ENCODE measurements at regions not wholly inside any gene's neighbourhood (a gene's known extent, or its start where the extent isn't known, plus 50 kb on each side); places are given as distances from the start of the nearest gene placed in this dataset.

DNA sequence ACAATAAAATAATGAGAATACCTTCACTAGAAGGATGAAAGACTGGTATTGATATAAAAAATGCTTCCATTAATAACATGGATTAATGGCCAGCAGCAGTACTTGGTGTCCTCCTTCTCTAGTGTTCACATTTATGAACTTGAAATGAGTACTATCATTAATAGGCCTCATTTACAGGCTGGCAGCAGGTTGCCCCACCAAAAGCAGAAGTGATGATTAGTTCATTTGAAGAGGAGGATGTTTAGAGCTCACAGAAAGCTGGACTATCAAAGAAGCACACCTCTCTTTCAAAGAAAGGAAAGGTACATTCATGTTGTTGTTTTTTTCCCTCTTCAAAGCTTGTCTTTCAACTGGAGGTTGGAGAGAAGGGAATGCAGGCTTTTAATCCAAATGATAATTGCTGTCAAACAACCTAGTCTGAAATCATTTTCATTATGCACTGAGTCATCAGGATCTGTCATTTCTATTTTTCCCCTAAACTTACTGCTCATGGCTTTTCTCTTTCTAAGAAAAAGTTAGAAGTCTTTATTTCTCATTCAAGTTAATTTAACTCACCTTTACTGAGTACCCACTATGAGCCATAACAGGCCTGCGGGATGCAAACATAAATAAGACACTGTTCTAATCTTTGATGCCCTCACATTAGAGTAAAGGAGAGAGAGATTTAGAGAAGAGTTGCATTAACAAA lies 157.9 kb upstream of the GRIP1 start:
- peaks cover 9 to 10% of the 10 kb centered on the region in 2 donors for H3K27me3 Mint-ChIP-seq
- H3K9me3 Mint-ChIP-seq = no peaks in the 10 kb centered on the region
- H3K27me3 ChIP-seq (ENCODE audit: insufficient read depth, low read length, poor library complexity, severe bottlenecking) = no peaks in the 10 kb centered on the region
- H3K36me3 ChIP-seq (ENCODE audit: insufficient read depth, low read length) = no peaks in the 10 kb centered on the region
- peaks cover 0 to 3% (median 0%) of the 10 kb centered on the region in 3 donors for H3K4me1 Mint-ChIP-seq
- H3K27ac Mint-ChIP-seq = no peak overlapping the region
- no peak overlapping the region for H3K27ac ChIP-seq (ENCODE audit: low read depth, low read length)
- ChIA-PET POLR2A (no interaction called here), CTCF (no interaction called here)
- no peak overlapping the region for H3K4me3 Mint-ChIP-seq
- no peak for DNase-seq
- no peak overlapping the region for H3K4me3 ChIP-seq (ENCODE audit: low read length)
- H3K9me3 ChIP-seq (ENCODE audit: low read length) = no peaks in the 10 kb centered on the region
- H3K36me3 Mint-ChIP-seq = peaks cover 0 to 3% (median 2%) of the 10 kb centered on the region in 3 donors
- H3K4me1 ChIP-seq (ENCODE audit: insufficient read depth, low read length) = no peaks in the 10 kb centered on the region

DNA sequence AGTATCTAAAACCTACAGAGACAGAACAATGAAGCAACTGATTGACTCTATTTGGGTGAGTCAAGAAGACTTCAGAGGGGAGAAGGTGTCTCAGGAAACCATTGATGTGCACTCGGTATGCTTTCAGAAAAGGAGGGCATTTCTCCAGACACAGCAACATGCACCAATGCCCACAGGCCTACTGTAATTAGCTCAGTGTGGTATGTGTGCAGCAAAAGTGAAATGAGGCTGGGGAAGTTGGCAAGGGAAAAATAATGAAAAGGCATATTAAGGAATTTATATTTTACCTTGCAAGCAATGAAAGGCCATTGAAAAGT lies 158.4 kb upstream of the GRIP1 start:
- Mint-ChIP-seq H3K4me1 (peaks cover 0 to 3% (median 0%) of the 10 kb centered on the region in 3 donors), H3K4me3 (no peak overlapping the region), H3K27me3 (peaks cover 6 to 9% of the 10 kb centered on the region in 2 donors), H3K36me3 (peaks cover 0 to 3% (median 2%) of the 10 kb centered on the region in 3 donors), H3K9me3 (no peaks in the 10 kb centered on the region), H3K27ac (peak overlapping the region in 1 of 8 donors; percentile 4)
- Histone ChIP-seq H3K9me3 (ENCODE audit: low read length) (no peaks in the 10 kb centered on the region), H3K4me3 (ENCODE audit: low read length) (no peak overlapping the region), H3K4me1 (ENCODE audit: insufficient read depth, low read length) (no peaks in the 10 kb centered on the region), H3K36me3 (ENCODE audit: insufficient read depth, low read length) (no peaks in the 10 kb centered on the region), H3K27ac (ENCODE audit: low read depth, low read length) (no peak overlapping the region), H3K27me3 (ENCODE audit: insufficient read depth, low read length, poor library complexity, severe bottlenecking) (no peaks in the 10 kb centered on the region)
- ChIA-PET POLR2A (no interaction called here), CTCF (no interaction called here)
- DNase-seq = no peak

DNA sequence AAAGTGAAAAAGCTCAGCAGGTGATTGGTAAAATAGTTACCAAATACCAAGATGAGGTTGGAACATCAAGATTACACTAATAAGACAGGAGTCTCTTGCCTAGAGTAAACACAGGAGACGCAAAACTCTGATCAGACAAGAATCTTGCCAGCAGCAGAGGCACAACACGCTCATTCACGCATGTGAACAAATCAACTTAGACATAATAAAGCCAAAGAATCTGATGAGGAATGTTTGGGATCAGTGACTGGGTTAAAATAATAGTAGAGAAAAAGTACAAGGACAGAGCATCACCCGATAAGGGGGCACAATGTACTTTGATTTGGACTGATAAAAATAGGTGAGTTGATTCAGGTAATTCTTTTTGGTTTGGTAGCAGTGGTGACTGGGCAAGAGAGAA lies 159.5 kb upstream of the GRIP1 start:
- no peaks in the 10 kb centered on the region for H3K27me3 ChIP-seq (ENCODE audit: insufficient read depth, low read length, poor library complexity, severe bottlenecking)
- H3K27ac ChIP-seq (ENCODE audit: low read depth, low read length) = no peak overlapping the region

DNA sequence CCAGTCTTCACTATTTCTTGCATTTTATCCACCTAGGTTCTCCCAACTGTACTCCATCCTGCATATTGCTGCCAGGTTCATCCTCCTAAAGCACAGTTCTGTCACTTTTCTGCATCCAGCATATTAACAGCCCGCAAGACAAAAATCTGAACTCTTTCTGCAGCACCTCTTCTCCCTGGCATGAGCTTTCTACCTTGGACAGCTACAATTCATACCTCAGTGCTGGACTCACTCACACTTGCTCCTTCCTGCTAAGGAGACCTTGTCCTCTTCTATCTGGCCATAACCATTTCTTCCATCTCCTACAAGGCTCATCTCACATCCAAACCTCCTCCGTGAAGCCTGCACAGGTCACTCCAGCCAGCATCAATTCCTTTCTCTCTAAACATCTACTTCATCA lies 170.1 kb upstream of the GRIP1 start:
- ChIA-PET POLR2A (no interaction called here), CTCF (interaction anchor here (1.1 to 1.2 kb wide), 2 partner anchors 9 to 10 kb away, joined by 3 to 4 read pairs; no protein-coding TSS in a partner anchor)
- DNase-seq = no peak
- Histone ChIP-seq H3K36me3 (ENCODE audit: insufficient read depth, low read length) (no peaks in the 10 kb centered on the region), H3K4me1 (ENCODE audit: insufficient read depth, low read length) (no peaks in the 10 kb centered on the region), H3K9me3 (ENCODE audit: low read length) (no peaks in the 10 kb centered on the region), H3K4me3 (ENCODE audit: low read length) (no peak overlapping the region), H3K27ac (ENCODE audit: low read depth, low read length) (no peak overlapping the region), H3K27me3 (ENCODE audit: insufficient read depth, low read length, poor library complexity, severe bottlenecking) (no peaks in the 10 kb centered on the region)
- Mint-ChIP-seq H3K27ac (no peak overlapping the region), H3K27me3 (peaks cover 0 to under 1% of the 10 kb centered on the region in 2 donors), H3K4me3 (no peak overlapping the region), H3K9me3 (no peaks in the 10 kb centered on the region), H3K4me1 (no peaks in the 10 kb centered on the region), H3K36me3 (no peaks in the 10 kb centered on the region)

More for the DNA sequence above, 159.5 kb upstream of the GRIP1 start:
- no peak for DNase-seq
- POLR2A ChIA-PET = no interaction called here
- H3K9me3 Mint-ChIP-seq = no peaks in the 10 kb centered on the region
- CTCF ChIA-PET = no interaction called here
- H3K27me3 Mint-ChIP-seq = peaks cover 9% of the 10 kb centered on the region in 2 donors
- no peaks in the 10 kb centered on the region for H3K9me3 ChIP-seq (ENCODE audit: low read length)
- H3K36me3 ChIP-seq (ENCODE audit: insufficient read depth, low read length) = no peaks in the 10 kb centered on the region
- no peak overlapping the region for H3K4me3 Mint-ChIP-seq
- H3K36me3 Mint-ChIP-seq = peaks cover 0 to 3% (median 1%) of the 10 kb centered on the region in 3 donors
- H3K4me3 ChIP-seq (ENCODE audit: low read length) = no peak overlapping the region
- no peaks in the 10 kb centered on the region for H3K4me1 ChIP-seq (ENCODE audit: insufficient read depth, low read length)
- H3K4me1 Mint-ChIP-seq = no peaks in the 10 kb centered on the region
- H3K27ac Mint-ChIP-seq = no peak overlapping the region

DNA sequence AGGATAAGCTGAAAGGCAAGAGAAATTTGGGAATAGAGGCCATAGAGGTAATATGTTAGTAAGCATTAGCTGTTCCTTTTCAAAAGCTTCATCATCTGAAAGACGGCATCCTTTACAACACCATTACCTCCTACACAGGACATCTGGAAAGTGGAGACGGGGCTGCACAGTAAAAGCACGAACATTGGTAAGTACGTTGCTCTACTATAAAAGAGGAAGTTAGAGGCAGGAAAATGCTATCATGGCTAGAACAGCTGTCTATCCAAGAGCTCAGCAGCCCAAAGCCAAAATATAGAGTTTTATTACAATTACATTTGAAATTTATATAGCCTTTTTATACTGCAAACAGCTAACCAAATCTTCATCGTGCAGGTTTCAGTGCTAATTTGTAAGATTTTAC lies 172.3 kb upstream of the GRIP1 start:
- Histone ChIP-seq H3K4me3 (ENCODE audit: low read length) (no peak overlapping the region), H3K4me1 (ENCODE audit: insufficient read depth, low read length) (no peaks in the 10 kb centered on the region), H3K27ac (ENCODE audit: low read depth, low read length) (no peak overlapping the region), H3K27me3 (ENCODE audit: insufficient read depth, low read length, poor library complexity, severe bottlenecking) (no peaks in the 10 kb centered on the region), H3K9me3 (ENCODE audit: low read length) (no peaks in the 10 kb centered on the region), H3K36me3 (ENCODE audit: insufficient read depth, low read length) (no peaks in the 10 kb centered on the region)
- Mint-ChIP-seq H3K36me3 (no peaks in the 10 kb centered on the region), H3K27me3 (peaks cover 0 to 2% of the 10 kb centered on the region in 2 donors), H3K9me3 (no peaks in the 10 kb centered on the region), H3K4me1 (no peaks in the 10 kb centered on the region), H3K27ac (no peak overlapping the region), H3K4me3 (no peak overlapping the region)
- POLR2A ChIA-PET = no interaction called here
- no peak for DNase-seq
- CTCF ChIA-PET = interaction anchor here (1.5 kb wide), 1 partner anchor 10 kb away, joined by 7 read pairs; no protein-coding TSS in a partner anchor

DNA sequence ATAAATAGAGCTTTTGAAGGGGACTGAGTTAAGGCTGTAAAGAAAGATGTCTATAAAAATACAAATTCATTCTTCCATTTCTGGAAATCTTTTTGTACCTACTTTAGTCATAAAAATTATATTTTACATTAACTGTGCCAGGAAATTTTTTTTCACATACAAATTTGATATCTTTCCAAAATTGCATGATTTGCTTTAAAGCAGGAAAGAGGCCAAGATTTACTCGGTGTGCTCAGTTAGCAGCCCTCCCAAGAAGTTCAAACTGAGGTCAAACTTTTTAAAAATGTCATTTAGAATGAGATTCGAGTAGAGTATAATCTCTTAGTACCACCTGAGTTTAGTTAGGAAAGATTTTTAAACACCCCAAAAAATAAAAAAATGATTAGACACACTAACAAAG lies 173.2 kb upstream of the GRIP1 start:
- Histone ChIP-seq H3K36me3 (ENCODE audit: insufficient read depth, low read length) (no peaks in the 10 kb centered on the region), H3K27me3 (ENCODE audit: insufficient read depth, low read length, poor library complexity, severe bottlenecking) (no peaks in the 10 kb centered on the region), H3K4me3 (ENCODE audit: low read length) (no peak overlapping the region), H3K9me3 (ENCODE audit: low read length) (no peaks in the 10 kb centered on the region), H3K4me1 (ENCODE audit: insufficient read depth, low read length) (no peaks in the 10 kb centered on the region), H3K27ac (ENCODE audit: low read depth, low read length) (no peak overlapping the region)
- ChIA-PET CTCF (interaction anchor here (1.5 kb wide), 1 partner anchor 9 kb away, joined by 7 read pairs; no protein-coding TSS in a partner anchor), POLR2A (no interaction called here)
- no peak overlapping the region for H3K27ac Mint-ChIP-seq
- H3K4me3 Mint-ChIP-seq = no peak overlapping the region
- no peaks in the 10 kb centered on the region for H3K4me1 Mint-ChIP-seq
- H3K27me3 Mint-ChIP-seq = peaks cover 0 to 2% of the 10 kb centered on the region in 2 donors
- H3K36me3 Mint-ChIP-seq = no peaks in the 10 kb centered on the region
- H3K9me3 Mint-ChIP-seq = no peaks in the 10 kb centered on the region
- DNase-seq = no peak

DNA sequence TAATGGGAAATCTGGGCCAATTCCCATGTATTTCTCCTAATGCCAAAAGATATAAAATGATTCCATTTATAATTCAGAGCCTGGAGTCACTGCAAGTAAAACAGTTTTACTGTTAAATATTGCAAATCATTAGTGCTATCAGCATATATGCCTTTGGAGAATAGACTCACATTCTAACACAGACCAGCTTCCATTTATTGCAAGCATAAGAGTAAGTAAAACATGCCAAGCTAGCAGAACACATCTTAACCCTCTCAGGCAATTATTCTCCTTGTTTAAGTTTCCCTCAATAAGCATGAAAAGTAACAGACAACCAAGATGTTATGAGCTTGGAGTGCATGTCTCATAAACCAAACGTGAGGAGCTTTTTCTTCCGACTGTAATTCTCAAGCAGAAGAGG lies 173.9 kb upstream of the GRIP1 start:
- H3K27ac ChIP-seq (ENCODE audit: low read depth, low read length) = no peak overlapping the region
- H3K27me3 ChIP-seq (ENCODE audit: insufficient read depth, low read length, poor library complexity, severe bottlenecking) = no peaks in the 10 kb centered on the region
- Mint-ChIP-seq H3K27ac (no peak overlapping the region), H3K9me3 (no peaks in the 10 kb centered on the region), H3K27me3 (peaks cover 0 to 2% of the 10 kb centered on the region in 2 donors), H3K36me3 (no peaks in the 10 kb centered on the region), H3K4me1 (peaks cover 3 to 6% (median 5%) of the 10 kb centered on the region in 3 donors), H3K4me3 (no peak overlapping the region)
- no peaks in the 10 kb centered on the region for H3K36me3 ChIP-seq (ENCODE audit: insufficient read depth, low read length)
- no peak for DNase-seq
- ChIA-PET POLR2A (no interaction called here), CTCF (interaction anchor here (1.0 kb wide), 1 partner anchor 164 kb away, joined by 3 read pairs; no protein-coding TSS in a partner anchor)
- no peaks in the 10 kb centered on the region for H3K9me3 ChIP-seq (ENCODE audit: low read length)
- H3K4me1 ChIP-seq (ENCODE audit: insufficient read depth, low read length) = no peaks in the 10 kb centered on the region
- H3K4me3 ChIP-seq (ENCODE audit: low read length) = no peak overlapping the region

DNA sequence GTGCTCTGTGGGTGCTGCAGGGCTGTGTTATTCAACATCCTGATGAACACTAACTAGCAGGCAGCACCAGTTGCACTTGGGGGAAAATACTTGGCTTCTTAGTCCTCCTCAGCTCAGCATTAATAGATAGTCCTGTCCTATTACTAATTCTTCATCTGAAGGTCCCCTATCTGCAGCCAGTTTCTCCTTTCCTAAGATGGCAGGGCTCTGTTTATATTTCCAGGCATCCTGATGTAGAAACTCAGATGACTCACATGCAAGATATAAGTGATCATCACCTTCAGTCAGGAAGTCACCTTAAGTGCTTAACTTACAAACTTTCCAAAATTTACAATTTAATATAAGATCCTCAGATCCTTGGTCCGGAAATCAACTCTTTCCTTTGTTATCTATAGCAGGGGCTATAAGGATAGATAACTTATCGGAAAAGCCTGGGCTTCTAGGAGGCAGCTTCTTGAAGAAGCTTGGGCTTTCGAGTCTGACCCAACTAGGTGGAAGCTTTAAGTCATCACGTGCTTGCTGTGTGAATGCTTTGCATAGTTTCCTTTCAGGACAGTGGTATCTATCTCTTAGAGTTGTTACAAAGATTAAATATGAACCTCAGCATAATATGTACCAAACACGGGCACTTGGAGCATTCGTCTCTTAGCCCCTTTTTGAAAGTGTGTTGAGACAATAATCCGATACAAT lies 181.0 kb upstream of the GRIP1 start:
- no peak for DNase-seq
- no peaks in the 10 kb centered on the region for H3K9me3 Mint-ChIP-seq
- peak overlapping the region in 1 of 8 donors; percentile 6 for H3K27ac Mint-ChIP-seq
- ChIA-PET POLR2A (no interaction called here), CTCF (interaction anchor here (1.4 to 2.0 kb wide), 4 partner anchors 9 to 171 kb away, joined by 3 to 7 read pairs (median 4); no protein-coding TSS in a partner anchor)
- Histone ChIP-seq H3K27me3 (ENCODE audit: insufficient read depth, low read length, poor library complexity, severe bottlenecking) (no peaks in the 10 kb centered on the region), H3K4me1 (ENCODE audit: insufficient read depth, low read length) (no peaks in the 10 kb centered on the region), H3K4me3 (ENCODE audit: low read length) (no peak overlapping the region), H3K9me3 (ENCODE audit: low read length) (no peaks in the 10 kb centered on the region), H3K27ac (ENCODE audit: low read depth, low read length) (no peak overlapping the region), H3K36me3 (ENCODE audit: insufficient read depth, low read length) (no peaks in the 10 kb centered on the region)
- H3K36me3 Mint-ChIP-seq = no peaks in the 10 kb centered on the region
- peaks cover 7 to 14% (median 13%) of the 10 kb centered on the region in 3 donors for H3K4me1 Mint-ChIP-seq
- peaks cover 2 to 13% of the 10 kb centered on the region in 2 donors for H3K27me3 Mint-ChIP-seq
- no peak overlapping the region for H3K4me3 Mint-ChIP-seq

Measured in CD8-positive, alpha-beta memory T cell (primary cell).